HG03575 (cell line): ENCODE measurements at regions not wholly inside any gene's neighbourhood (a gene's known extent, or its start where the extent isn't known, plus 50 kb on each side); places are given as distances from the start of the nearest gene placed in this dataset.
A peak's percentile ranks its signal among the peaks of the same experiment; 100 is the strongest.
"Not testable (repeated sequence)": the region's sequence is repeated elsewhere in the genome, so short reads cannot be mapped to it uniquely, and the experiment has no call there.

Experiments used
- ATAC-seq: cut with Tn5 transposase; IDR thresholded peaks from one replicate; pipeline ENCODE4 v1.9.1; 2021; ENCODE audit not compliant: unreplicated experiment, insufficient number of reproducible peaks, low FRiP score; ENCODE audit errors: extremely low read depth

DNA sequence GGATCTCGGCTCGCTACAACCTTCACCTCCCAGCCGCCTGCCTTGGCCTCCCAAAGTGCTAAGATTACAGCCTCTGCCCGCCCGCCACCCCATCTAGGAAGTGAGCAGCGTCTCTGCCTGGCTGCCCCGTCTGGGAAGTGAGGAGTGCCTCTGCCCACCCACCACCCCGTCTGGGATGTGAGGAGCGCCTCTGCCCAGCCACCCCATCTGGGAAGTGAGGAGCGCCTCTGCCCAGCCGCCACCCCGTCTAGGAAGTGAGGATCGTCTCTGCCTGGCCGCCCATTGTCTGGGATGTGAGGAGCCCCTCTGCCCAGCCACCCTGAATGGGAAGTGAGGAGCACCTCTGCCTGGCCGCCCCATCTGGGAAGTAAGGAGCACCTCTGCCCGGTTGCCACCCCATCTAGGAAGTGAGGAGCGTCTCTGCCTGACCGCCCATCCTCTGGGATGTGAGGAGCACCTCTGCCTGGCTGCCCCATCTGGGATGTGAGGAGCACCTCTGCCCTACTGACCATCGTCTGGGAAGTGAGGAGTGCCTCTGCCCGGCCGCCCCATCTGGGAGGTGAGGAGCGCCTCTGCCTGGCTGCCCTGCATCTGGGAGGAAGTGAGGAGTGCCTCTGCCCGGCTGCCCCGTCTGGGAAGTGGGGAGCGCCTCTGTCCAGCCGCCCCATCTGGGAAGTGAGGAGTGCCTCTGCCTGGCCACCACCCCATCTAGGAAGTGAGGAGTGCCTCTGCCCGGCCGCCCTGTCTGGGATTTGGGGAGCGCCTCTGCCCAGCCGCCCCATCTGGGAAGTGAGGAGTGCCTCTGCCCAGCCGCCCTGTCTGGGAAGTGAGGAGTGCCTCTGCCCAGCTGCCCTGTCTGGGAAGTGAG lies 90.4 kb upstream of the ZNF519 start:
- not testable (repeated sequence) for ATAC-seq

DNA sequence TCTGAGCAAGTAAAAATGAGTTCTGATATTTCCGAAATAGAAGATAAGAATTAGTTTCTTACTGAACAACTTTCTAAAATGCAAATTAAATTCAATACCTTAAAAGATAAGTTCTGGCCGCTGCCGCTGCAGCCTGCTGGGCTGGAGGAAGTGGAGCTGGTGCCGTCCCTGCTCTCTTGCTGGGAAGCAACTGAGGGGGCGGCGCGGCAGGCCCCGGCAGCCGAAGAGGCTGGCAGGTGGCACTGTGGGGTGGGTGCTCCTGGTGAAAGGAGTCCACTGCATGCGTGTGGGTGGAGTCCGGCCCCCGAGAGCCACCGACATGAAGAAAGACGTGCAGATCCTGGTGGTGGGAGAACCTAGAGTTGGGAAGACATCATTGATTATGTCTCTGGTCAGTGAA lies 89.5 kb upstream of the ZNF519 start:
- no peak for ATAC-seq

DNA sequence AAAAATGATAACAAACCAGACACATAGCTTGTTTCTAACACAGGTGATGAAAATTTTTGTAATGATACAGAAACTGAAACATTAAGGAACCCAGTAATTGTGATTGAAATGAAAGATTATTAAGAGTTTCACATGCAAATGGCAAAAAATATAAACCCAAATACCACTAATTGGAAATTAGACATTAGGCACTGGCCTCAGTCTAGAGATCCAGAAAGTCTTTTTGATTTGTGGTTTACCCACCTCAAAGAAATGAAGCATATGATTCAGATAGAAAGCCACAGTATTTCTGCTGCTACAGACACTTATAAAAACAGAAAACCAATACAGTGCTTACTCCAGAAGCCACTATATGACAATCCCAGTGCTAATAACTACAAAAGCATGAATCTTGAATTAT lies 83.7 kb upstream of the ZNF519 start:
- ATAC-seq = not testable (repeated sequence)

DNA sequence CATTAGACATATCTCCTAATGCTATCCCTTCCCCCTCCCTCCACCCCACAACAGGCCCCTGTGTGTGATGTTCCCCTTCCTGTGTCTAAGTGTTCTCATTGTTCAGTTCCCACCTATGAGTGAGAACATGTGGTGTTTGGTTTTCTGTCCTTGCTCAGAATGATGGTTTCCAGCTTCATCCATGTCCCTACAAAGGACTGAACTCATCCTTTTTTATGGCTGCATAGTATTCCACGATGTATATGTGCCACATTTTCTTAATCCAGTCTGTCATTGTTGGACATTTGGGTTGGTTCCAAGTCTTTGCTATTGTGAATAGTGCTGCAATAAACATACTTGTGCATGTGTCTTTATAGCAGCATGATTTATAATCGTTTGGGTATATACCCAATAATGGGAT lies 71.2 kb upstream of the ZNF519 start:
- ATAC-seq = not testable (repeated sequence)

DNA sequence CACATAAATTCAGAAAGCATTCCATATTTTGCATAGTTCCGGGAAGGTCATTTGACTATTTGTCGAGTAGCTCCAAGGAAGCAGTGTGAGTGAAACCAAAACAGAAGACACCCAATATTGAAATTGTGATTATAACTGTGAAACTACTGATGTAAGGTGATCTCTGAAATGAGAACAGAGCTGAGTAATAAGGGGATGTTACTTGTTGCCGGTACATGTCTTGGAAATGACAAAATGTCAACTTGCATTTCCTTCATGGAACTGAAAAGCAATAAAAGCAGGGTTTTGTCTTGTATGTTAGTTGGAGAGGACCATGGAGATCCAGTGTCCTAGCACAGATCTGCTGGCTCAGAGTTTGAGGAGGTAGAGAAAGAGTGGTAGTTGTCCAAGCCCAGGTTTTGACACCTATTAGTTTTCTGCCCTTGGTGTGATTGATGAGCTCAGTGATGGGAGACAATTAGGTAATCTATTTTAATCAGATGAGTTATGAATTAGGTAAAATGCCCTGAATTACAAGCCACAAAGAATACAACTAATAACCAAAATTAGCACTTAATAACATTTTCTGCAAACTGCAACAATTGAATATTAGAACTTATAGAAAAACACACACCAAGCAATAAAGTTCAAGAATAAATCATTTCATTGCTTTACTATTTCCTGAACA lies 58.7 kb upstream of the ZNF519 start:
- ATAC-seq = peak; percentile 87

DNA sequence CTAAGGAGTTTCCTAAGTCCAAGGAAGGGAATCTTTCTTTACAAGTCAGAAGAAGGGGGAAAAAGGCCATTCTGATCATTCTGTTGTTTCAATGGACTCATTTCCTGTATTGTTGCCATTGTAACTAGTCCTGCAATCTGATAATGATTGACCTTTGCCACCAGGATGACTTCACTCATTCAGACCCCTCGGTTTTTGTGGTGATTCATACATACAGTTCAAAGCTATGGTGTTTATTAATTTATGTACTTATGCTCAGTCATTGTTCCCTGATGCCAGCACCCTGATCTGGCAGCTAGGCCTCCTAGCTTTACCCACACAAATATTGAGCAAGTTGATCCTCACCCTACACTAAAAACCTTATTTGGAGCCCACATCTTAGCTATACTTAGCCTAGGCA lies 57.6 kb upstream of the ZNF519 start:
- ATAC-seq = no peak

DNA sequence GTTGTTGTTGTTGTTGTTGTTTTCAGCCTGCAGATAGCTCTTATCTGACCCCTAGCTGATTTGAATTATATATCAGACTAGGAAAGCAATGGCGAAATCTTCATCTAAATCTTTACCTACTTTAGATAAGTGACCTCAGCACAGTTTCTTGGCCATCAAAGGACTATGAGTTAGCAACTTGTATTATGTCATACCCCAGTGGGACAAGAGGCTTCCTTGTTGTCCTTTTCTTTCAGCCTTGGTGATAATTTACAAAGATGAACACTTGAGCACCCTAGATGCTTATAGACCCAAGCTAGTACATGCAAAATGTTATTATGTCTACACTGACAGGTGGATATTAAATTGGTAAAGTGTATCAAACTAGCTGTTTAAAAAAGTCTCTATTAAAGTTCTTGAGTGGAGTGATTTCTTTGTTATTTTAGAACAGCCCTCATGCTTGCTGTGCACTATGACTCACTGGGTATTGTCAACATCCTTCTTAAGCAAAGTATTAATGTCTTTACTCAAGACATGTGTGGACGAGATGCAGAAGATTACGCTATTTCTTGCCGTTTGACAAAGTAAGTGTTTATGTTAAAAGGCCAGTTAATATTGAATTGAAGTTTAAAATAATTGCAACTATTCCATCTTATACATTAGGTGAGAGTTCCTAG lies 56.6 kb upstream of the ZNF519 start:
- not testable (repeated sequence) for ATAC-seq
